GM18517 (cell line): ENCODE measurements at regions not wholly inside any gene's neighbourhood (a gene's known extent, or its start where the extent isn't known, plus 50 kb on each side); places are given as distances from the start of the nearest gene placed in this dataset.

Experiments used
- ATAC-seq: cut with Tn5 transposase; IDR thresholded peaks from one replicate; pipeline ENCODE4 v1.9.1; 2021; ENCODE audit warnings: mild to moderate bottlenecking, moderate library complexity; ENCODE audit not compliant: unreplicated experiment

DNA sequence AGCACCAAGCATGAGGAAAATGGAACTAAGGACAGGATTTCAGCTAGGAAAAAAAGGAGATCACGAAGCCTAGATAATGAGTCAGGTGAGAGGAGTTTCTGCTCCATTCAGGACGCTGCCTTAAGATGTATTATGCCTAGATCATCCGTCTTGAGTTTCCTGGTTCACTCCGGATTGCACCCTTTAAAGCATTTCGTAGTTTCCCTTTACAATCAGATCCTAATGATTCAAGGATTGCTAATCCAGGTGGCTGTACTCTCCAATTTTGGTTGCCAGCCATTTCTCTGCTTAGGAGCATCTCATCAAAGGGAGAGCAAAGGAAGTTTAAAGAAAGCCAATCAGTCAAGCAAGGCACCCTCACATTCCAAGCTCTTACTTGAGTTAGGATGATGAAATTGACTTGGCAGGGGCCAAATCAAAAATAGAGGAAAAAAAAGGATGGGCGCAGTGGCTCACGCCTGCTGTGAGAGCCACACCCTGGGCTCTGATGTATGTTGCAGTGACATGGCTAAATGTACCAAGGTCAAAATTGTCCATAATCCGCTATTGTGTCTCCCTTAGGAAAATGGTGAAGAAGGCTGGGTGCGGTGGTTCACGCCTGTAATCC is 156.9 kb upstream of the SOD1 start:
- ATAC-seq, result no peak

DNA sequence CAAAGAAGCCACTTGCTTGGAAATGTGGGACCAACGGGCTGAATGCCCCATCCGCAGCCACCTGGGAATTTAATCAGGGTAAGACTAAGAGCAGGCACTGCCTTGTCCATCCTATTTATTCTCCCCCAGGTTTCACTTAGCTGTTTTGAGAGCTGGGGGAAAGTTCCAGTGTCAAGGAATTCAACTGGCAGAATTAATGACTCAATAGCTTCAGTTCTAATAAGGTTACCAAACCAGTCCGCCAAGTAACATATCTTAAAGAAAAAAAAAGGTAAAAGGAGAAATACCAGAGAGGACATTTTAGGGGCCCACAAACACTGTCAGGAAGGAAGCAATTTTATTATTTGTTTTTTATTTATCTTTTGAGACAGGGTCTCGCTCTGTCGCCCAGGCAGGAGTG is 157.6 kb upstream of the SOD1 start:
- no peak for ATAC-seq

GRCh38 chr21:31500982-31501381 is 156.9 kb upstream of the TIAM1 start:
- no peak for ATAC-seq

DNA sequence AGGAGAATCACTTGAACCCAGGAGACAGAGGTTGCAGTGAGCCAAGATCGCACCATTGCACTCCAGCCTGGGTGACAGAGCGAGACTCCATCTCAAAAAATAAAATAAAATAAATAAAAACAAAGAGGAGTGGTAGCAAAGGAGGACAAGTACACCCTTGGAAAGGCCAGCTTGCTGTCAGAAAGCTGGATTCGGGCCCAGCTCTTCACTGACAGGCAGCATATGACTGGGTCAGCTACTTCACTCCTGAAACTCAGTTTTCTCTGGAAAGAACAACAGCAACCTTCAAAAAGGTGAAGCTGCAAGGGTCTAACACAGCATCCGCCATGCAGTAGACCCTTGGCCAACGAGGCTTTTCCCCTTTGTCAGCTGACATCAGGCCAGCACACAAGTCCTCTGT is 156.0 kb upstream of the TIAM1 start:
- no peak for ATAC-seq

DNA sequence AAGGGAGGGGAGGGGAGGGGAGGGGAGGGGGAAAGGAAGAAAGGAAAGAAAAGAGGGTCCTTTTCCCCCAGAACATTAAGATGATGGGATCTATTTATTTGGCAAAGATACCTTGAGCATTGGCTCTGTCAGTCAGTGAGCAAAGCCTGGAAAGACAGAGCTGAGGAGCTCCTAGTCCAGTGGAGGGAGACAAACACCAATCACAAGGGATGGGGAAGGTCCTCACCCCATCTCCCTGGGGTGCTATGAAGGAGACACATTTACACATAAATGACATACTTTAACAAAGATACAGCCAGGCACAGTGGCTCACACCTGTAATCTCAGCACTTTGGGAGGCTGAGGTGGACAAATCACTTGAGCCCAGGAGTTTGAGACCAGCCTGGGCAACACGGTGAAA is 154.9 kb upstream of the TIAM1 start:
- no peak for ATAC-seq

- ATAC-seq, result no peak
Measured at GRCh38 chr21:31497914-31498313, 153.9 kb upstream of the TIAM1 start.

GRCh38 chr21:31493350-31493880 is 149.4 kb upstream of the TIAM1 start:
- no peak for ATAC-seq

DNA sequence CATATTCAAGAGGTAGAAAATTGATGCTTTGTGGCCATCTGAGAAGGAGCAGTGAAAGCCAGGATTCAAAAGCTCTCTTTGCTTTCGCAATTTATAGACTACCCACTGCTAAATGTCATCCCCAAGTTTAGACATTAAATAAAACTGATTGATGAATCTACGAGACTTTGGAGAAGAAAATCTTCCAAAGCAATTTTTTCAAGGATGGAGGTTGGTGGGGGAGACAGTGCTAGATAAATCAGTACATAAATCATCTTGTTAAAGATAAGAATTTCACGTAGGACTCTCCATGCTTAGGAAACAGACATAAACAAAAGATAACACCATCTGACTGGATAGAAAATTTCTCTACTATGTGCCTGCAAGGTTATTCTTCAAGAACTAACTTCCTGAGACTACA is 147.6 kb upstream of the TIAM1 start:
- ATAC-seq, result no peak

DNA sequence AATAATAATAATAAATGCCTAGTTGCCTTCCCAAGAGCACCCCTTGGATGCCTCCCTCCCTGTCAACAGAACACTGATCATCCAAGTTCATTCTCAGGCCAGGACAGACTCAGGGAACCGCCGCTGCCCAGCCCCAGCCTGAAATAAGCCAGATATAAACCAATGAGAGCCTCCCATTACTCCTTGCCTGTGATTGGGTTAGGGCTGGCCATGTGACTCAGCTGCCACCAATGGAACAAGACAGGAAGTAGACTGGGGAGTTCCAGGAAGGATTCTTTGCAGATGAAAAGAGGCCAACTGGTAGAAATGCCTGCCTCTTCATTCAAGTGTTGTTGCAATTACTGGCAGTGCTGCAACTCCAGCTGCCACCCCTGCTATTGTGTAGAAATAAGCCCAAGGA is 146.4 kb upstream of the TIAM1 start:
- ATAC-seq, result no peak

DNA sequence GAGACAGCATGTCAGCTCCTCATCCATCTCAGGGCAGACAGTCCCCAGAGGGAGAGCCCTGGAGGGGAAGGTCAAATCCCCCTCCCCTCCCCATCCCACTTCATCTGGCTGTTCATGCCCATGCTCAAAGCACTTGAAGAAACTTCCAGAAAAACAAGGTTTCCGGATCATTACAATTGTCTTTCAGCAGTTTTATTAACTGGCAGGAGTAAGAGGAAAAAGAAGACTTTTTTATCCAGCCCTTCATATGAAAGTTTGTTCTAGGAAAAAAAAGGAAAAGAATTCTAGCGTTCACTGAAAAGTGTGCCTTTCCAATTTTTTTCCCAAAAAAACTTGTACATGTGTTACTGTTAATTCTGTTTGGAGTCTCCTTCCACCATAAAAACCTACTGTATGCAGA is 145.7 kb upstream of the TIAM1 start:
- no peak for ATAC-seq

DNA sequence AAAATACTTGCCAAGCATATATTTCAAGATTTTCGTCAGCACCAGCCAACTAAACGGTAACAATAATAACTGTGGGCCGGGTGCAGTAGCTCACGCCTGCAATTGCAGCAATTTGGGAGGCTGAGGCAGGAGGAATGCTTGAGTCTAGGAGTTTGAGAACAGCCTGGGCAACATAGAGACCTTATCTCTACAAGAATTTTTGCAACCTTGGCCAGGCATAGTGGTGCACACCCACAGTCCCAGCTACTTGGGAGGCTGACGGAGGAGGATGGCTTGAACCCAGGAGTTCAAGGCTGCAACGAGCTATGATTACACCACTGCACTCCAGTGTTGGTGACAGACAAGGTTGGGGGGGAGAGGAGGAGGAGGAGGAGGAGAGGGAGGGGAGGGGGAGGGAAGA is 145.0 kb upstream of the TIAM1 start:
- no peak for ATAC-seq

DNA sequence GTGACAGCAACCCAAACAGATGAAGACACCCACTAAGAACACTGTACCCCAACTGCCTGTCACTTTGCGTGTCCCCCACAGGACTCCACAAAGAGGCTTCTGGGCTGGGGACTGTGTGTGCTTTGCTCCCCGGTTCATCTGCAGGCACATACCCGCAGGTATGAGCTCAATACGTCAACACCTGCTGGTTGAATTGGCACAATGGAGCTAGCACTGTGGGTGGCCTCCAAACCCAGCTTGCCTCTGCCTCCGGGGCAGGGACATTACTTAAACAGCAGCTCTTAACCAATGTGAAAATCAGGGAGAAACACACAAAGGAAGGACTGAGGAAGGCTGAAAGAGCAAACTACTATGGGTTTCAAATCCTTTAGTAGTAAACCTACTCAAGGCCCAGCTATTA is 140.2 kb upstream of the TIAM1 start:
- no peak for ATAC-seq

DNA sequence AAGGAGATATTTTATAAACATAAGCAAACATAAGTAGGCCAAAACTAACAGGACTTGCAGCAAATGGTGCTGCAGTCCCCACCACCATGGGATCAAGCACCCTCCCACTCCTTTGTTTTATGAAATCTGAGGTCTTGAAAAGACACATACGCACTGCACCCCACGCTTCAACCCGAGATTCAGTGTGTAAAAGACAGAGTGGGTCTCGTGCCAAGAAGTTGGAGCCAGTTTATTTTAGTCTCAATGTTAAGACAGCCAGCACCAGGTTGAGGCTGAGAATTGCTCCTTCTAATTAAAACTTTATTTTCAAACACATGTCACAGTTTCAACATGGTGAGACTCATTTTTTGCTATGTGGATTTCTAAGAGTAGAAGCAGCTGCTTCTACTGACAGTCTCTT is 139.1 kb upstream of the TIAM1 start:
- ATAC-seq, result no peak

DNA sequence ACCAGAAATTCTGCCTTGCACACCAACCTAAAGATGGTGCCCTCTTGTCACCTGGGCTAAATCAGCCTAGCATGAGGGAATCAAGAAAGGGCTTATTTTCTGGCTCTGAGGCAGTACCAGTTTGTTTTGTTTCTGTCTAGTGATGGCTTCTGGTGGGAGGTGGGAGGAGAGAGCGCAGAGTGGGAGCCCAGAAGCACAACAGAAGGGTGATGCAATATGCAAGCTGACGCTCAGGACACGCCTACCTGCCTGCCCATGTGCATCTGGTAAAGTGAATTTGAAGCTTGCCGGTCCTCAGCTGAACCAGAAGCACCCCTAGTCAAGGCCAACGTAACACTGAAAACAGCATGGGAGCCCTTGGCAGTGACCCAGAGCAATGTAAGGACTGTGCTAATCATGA is 138.4 kb upstream of the TIAM1 start:
- no peak for ATAC-seq

DNA sequence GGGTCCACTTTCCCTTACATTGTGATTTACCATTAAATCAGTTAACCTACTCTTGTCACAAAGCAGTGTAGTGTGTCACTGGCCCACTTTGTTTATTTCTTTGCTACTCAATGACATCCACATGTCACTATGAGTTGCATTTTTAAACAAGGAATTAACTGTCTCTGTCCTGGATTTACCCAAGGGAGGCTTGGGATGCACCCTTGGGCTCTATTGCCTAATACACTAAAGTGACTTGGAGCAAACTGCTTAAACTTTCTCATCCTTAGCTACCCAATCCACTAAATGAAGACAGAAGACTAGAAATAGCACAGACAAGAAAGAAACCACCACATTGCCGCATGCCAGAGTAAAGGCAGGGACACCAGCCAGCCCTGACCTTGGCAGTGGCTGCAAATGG is 136.2 kb upstream of the TIAM1 start:
- no peak for ATAC-seq

DNA sequence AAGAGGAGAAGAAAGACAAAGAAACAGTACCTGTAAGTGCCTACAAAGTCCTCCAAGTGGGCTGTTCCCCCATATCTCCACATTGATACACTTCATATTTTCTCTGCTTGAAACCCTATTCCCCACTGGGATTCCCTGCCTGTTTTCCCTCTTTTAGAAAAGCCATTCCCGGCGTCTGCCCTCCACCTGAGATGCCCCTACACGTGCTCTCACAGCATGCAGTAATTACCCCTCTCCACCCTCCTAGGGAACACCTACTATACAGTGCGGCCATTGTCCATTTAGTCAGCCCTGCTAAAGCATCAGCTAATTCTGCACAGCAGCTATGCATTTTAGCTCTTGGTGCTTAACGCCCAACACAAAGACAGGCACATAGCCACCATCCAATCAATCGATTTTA is 135.7 kb upstream of the TIAM1 start:
- ATAC-seq, result no peak

- ATAC-seq, result no peak
Measured at GRCh38 chr21:31479222-31479621, 135.2 kb upstream of the TIAM1 start.

DNA sequence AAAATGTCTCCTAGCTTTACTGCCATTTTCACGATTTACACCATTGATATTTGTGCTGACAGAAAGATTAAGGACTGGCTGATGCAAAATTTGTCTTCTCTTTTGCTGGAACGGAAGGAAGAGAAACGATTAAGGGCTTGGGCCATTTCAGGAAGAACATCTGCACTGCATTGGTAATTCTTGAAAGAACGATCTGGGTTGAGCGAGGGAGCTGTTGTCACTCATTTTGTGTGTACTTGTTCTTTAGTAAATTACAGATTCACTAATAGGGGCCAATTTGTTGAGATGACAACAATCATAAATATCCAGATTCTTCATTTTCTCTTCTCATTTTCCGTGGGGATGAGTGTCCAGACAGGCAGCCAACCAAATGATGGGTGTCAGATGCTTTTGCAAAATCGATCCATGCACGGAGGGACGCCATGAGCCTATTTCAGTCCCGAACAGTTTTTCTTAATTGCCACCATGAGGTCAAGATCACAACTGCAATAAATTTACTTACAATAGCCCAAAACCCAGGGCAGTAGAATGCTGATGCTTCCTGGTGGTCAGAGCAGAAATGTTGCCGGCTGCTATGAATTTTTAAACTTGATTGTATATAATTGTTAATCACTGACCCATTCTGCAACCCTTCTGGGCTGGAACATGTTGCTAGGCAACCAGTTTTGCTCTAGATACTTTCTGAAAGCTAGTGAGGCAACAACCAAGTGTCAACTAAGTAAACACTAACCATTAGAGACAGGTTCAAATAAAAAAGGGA is 132.4 kb upstream of the TIAM1 start:
- no peak for ATAC-seq

GRCh38 chr21:31475223-31475622 is 131.2 kb upstream of the TIAM1 start:
- no peak for ATAC-seq

DNA sequence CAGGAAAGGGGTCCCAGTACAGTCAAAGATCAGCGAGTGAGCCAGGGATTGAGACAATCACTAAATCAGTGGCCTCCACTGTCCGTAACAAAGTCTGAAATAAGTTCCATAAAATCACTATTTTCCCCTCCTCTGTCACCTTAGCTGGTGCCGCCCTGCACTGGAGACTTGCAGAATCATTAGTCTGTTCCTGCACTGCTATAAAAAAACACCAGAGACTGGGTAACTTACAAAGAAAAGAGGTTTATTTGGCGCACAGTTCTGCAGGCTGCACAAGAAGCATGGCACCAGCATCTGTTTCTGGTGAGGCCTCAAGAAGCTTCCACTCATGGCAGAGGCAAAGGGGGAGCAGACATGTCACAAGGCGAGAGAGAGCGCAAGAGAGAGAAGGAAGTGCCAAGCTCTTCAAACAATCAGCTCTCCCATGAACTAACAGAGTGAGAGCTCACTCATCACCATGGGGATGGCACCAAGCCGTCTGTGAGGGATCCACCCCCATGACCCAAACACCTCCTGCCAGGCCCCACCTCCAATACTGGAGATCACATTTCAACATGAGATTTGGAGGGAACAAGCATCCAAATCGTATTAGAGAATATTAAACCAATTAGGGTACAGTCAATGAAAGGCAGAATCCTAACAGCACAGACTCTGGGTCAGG is 129.8 kb upstream of the TIAM1 start:
- ATAC-seq, result no peak

GRCh38 chr21:31471865-31472264 is 127.8 kb upstream of the TIAM1 start:
- ATAC-seq, result no peak
